ENCODE measurements at regions not wholly inside any gene's neighbourhood (a gene's known extent, or its start where the extent isn't known, plus 50 kb on each side); places are given as distances from the start of the nearest gene placed in this dataset.

GRCh38 chr5:74500110-74500917 lies 140.2 kb downstream of the ENC1 start:
- TF ChIP-seq, protein P1, sequence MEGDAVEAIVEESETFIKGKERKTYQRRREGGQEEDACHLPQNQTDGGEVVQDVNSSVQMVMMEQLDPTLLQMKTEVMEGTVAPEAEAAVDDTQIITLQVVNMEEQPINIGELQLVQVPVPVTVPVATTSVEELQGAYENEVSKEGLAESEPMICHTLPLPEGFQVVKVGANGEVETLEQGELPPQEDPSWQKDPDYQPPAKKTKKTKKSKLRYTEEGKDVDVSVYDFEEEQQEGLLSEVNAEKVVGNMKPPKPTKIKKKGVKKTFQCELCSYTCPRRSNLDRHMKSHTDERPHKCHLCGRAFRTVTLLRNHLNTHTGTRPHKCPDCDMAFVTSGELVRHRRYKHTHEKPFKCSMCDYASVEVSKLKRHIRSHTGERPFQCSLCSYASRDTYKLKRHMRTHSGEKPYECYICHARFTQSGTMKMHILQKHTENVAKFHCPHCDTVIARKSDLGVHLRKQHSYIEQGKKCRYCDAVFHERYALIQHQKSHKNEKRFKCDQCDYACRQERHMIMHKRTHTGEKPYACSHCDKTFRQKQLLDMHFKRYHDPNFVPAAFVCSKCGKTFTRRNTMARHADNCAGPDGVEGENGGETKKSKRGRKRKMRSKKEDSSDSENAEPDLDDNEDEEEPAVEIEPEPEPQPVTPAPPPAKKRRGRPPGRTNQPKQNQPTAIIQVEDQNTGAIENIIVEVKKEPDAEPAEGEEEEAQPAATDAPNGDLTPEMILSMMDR (IDR thresholded peaks at IDR 0.05): no peak
- TF ChIP-seq EZH2 (IDR thresholded peaks at IDR 0.05) (no peak), EZH2phosphoT487 (IDR thresholded peaks at IDR 0.05) (no peak)
